ENCODE measurements at regions not wholly inside any gene's neighbourhood (a gene's known extent, or its start where the extent isn't known, plus 50 kb on each side); places are given as distances from the start of the nearest gene placed in this dataset.
"Not testable (repeated sequence)": the region's sequence is repeated elsewhere in the genome, so short reads cannot be mapped to it uniquely, and the experiment has no call there.

DNA sequence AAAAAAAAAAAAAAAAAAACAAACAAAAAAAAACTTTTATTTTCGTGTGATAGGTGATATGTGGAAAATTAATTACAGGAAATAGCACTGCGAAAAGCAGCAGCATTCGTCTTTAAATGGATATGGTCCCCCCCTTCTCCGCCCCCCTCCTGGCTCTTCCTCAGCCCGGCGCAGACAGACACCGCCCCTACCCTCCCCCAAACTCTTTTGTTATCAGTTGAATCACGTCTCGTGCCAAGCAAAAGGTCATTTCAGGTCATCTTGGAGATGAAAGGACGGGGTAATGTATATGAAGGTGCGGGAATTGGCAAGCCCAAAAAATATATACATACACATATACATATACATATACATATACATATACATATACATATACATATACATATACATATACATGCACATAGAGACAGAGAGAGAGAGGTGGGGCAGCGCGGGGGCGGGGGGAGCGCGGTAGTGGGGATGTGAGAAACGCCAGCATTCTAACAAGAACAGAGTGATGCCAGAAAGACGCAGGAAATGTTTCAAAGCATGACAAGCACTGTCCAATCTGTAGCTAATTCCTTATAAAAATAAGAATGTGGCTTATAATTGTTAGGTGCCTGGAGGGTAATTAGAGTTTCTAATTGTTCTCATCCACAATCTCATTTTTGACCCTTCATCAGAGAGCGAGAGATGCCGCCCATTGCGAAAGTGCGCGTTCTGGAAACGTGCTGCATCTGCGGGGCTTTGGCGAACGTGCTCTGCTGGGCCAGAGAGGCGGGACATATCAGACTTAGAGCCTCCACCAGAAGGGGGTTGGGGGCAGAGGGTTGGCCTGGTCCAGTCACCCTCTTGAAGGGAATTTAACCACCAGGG, 214.5 kb upstream of the UBASH3B start:
- DNase-seq: no peak

GRCh38 chr11:122439866-122440810, 215.4 kb upstream of the UBASH3B start:
- peak; percentile 14 for DNase-seq

DNA sequence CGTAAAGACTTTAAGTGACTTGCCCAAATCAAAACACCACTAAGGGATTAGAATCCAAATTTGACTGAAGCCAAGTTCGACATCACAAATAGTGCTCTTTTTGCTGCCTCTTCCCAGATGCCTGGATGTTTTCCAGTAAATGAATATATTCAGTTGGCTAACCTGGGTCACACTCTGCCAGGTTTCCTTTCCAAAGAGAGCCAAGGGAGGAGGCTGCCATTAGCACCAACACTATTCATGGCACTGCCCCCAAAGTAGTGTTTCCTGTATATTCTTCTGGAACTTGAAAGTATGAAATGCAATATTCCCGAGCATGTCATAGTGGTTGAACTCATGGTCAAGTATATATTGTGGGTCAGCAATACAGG, 219.3 kb upstream of the UBASH3B start:
- DNase-seq: no peak

GRCh38 chr11:122435540-122436187, 219.9 kb upstream of the UBASH3B start:
- no peak for DNase-seq

GRCh38 chr11:122434786-122435185, 220.7 kb upstream of the UBASH3B start:
- DNase-seq: no peak

- DNase-seq: no peak
Observed at GRCh38 chr11:122430490-122430889, 225.0 kb upstream of the UBASH3B start.

- no peak for DNase-seq
Observed at GRCh38 chr11:122426073-122426472, 229.4 kb upstream of the UBASH3B start.

GRCh38 chr11:122424636-122425035, 230.9 kb upstream of the UBASH3B start:
- DNase-seq: no peak

DNA sequence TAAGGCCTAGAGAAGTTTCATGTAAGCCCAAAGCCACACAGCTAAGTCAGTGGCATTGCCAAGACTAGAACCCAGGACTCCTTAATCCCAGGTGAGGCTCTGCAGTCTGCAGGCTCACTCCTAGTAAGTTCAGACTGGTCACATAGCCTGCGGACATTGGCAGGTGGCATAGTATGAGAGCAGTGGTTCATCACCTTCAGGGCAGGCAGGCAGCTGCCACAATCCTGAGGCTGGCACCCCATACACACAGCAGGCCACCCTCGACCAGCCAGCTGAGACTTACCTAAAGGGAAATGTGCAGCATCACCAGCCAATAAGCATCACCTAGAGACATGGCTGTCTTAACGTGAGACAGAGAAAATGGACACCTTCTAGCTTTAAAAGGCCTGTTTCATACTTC, 231.6 kb upstream of the UBASH3B start:
- DNase-seq: no peak

GRCh38 chr11:122423273-122423672, 232.2 kb upstream of the UBASH3B start:
- DNase-seq: no peak

- DNase-seq: no peak
Observed at GRCh38 chr11:122422682-122423081, 232.8 kb upstream of the UBASH3B start.

GRCh38 chr11:122421702-122422101, 233.8 kb upstream of the UBASH3B start:
- DNase-seq: no peak

DNA sequence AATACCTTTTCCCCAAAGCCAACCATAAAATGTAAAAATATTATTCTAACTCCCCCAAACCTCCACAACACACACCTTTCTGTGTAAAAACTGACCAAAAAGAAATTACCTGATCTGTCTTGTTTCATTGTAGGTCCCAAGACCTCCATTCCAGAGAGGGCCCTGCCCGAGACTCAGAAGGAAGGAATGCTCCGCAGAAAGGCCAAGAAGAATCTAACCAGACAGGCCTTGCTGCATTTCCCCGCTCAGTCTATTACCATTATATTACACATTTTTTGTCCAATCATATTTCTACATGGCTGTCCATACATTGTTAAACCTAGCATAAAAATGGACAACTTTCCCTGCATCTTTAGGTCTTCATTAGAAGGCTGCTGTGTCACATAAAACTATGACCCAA, 237.5 kb upstream of the UBASH3B start:
- no peak for DNase-seq

DNA sequence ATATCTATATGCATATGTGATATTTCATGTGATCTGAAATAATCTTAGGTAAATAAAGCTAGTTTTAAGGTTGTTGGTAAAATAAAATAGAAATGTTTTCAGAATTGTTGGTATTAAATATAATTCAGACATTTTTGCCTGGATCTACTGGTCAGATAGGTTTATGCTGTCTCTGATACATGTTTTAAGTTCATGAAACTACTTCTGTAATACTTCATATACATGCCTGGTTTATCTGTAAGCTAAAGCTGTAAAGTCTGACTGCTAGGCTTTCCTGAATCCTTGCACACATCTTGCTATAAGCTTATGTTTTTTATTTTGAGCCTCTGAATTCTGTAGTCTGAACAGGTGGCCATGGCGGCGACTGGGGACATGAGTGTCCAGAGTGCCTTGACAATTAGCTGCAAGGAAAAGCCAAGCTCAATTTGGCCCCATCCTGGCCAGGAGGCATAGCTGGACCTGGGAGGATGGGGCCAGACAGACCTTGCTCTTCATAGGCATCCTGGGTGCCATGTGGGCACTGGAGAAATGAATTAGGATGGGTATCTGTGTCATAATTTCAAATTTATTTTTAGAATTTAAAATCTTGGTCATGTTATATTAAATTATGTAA, 241.0 kb upstream of the UBASH3B start:
- DNase-seq: no peak

GRCh38 chr11:122413677-122414076, 241.8 kb upstream of the UBASH3B start:
- DNase-seq: no peak

DNA sequence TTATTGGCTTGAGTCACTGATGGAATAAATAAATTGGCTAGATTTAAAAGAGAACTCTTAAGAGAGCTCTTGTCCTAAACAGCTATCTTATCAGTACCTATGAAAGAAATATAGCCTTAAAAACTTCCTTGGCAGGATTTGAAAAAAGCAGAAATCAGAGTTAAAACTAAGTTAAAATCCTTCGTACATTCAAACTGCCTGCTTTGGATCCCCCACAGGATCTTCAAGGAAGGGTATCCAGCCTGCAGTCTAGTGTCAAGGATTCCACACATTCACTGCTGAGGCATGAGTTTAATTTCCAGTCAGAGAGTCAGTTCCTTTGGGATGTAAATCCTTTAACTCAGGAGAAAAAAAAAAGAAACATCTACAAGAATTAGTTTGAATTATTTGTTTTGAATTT, 242.9 kb upstream of the UBASH3B start:
- DNase-seq: no peak

GRCh38 chr11:122406466-122406865, 249.1 kb upstream of the UBASH3B start:
- no peak for DNase-seq

DNA sequence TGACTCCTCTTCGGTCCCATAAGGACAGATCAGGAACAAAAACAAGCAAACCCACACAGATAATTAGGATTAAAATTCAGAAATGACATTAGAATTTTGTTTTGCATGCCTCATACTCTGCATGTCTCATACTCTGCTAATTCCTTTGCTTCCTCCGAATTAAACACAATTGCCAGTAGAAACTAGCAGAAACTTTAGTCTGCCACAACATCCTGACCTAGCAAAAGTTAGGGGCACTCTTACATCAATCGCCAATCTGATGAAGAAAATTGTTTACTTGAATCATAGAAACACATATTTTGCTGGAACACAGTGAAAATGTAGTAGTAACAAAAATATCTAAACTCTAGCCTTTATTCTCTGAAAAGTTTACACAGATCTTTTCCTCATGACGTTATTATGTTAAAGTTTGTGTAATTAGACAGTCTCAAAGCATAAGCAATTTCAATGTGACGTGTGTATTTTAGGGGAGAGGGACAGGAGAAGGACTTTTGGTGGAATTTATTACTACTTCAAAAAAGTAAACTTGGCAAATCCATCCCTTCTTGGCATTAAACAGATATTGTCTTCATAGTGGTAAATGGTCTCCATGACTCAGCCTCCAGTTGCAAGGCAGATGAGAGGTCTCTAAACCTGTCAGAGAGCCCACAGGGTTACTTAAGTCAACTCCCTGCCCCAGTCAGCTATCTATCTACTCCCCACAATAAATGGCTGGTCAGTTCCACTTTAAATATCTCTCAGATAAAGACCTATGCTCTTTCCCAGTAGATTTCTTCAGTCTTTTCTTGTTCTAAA, 249.8 kb upstream of the UBASH3B start:
- no peak for DNase-seq

DNA sequence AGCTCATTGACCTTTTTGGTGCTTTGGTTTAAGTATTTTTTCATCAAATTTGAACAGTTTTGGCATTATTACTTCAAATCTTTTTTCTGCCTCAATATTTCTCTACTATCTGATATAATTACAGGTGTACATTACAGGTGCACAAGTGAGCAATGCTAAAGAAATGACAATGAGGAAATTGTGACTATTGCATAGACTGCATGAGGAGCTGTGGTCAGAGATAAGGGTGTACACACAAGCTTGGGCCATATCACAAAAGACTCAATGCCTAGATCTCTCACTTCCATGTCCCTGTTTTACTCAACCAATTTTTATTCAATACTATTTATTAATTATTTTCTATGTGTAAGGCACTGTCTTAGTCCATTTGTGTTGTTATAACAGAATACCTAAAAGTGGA, 251.0 kb upstream of the UBASH3B start:
- DNase-seq: no peak

- DNase-seq: not testable (repeated sequence)
Observed at GRCh38 chr11:122401581-122401980, 253.9 kb upstream of the UBASH3B start.

GRCh38 chr11:122399375-122399774, 256.1 kb upstream of the UBASH3B start:
- no peak for DNase-seq

DNA sequence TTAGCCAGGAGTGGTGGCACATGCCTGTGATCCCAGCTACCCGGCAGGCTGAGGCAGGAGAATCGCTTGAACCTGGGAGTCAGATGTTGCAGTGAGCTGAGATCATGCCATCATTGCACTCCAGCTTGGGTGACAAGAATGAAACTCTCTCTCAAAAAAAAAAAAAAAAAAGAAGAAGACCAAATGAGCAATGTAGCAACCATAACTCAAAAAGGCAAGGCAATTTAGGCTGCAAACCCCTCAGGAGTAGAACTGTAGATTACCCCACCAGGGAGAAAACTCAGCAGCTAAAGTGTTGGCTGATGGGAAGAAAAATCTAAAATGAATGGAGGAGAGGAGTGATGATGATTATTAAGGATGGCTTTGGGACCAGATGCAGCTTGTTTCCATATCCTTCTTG, 256.7 kb upstream of the UBASH3B start:
- DNase-seq: no peak
